SK-N-SH (cell line): ENCODE measurements at regions not wholly inside any gene's neighbourhood (a gene's known extent, or its start where the extent isn't known, plus 50 kb on each side); places are given as distances from the start of the nearest gene placed in this dataset.

ENCODE experiments used
- CTCF ChIA-PET: fragments of 300-600, 350-600 bp; formaldehyde crosslinking; extraction: SDS; loops from one replicate; lab custom pipeline; 2021; lab: Yijun Ruan, JAX
- POLR2A ChIA-PET: fragments of 350-600 bp; sonication (Branson Sonifier 250); formaldehyde crosslinking; extraction: SDS; loops from one replicate; lab custom pipeline; 2020; ENCODE audit warnings: antibody characterized with exemption, inconsistent platforms; lab: Yijun Ruan, JAX
- DNase-seq: peaks from one replicate; pipeline ENCODE4 v3.0.0; 2012
- H2AFZ ChIP-seq: fragments of 200-600 bp; sonication (generic); 2 replicates; pipeline ENCODE4 v1.8.1; 2016; ENCODE audit warnings: antibody characterized with exemption, mild to moderate bottlenecking, low read depth
- H3F3A ChIP-seq: fragments of 200-600 bp; sonication (generic); replicated peaks from 2 replicates; pipeline ENCODE3; 2016; ENCODE audit warnings: antibody characterized with exemption, mild to moderate bottlenecking; ENCODE audit not compliant: insufficient read depth
- H3K27ac ChIP-seq, 2 experiments: fragments of 200-500 bp in 1 of 2; fragments of 200-600 bp in 1 of 2; sonication (Bioruptor generic) in 1 of 2; sonication (generic), shearing (Covaris generic) in 1 of 2; 2 replicates each; pipeline versions ENCODE4 v1.5.1 to v1.6.1; 2014 to 2016; ENCODE audit warnings: low read depth in 2 of 2, inconsistent platforms in 1 of 2, low read length in 1 of 2, mild to moderate bottlenecking in 1 of 2, mixed read lengths in 1 of 2
- H3K27me3 ChIP-seq: fragments of 200-600 bp; sonication (generic), shearing (Covaris generic); 2 replicates; pipeline ENCODE4 v1.6.1; 2016; ENCODE audit warnings: mixed run types; ENCODE audit not compliant: insufficient read depth
- H3K36me3 ChIP-seq, 2 experiments: fragments of 200-500 bp in 1 of 2; fragments of 200-600 bp in 1 of 2; sonication (Bioruptor generic) in 1 of 2; sonication (generic) in 1 of 2; replicated peaks in 1 of 2; 2 replicates each; pipeline versions ENCODE3 to v1.5.1; 2014 to 2016; ENCODE audit warnings: low read length in 1 of 2, mild to moderate bottlenecking in 1 of 2; ENCODE audit not compliant: insufficient read depth in 2 of 2, control insufficient read depth in 1 of 2
- H3K4me1 ChIP-seq, 2 experiments: fragments of 200-500 bp in 1 of 2; fragments of 200-600 bp in 1 of 2; sonication (Bioruptor generic) in 1 of 2; sonication (generic), shearing (Covaris generic) in 1 of 2; 2 replicates each; pipeline versions ENCODE4 v1.5.1 to v1.6.1; 2014 to 2016; ENCODE audit warnings: low read depth in 1 of 2, low read length in 1 of 2, mixed run types in 1 of 2; ENCODE audit not compliant: insufficient read depth in 2 of 2, control insufficient read depth in 1 of 2
- H3K4me2 ChIP-seq: fragments of 200-600 bp; sonication (generic), shearing (Covaris generic); 2 replicates; pipeline ENCODE4 v1.6.1; 2017; ENCODE audit warnings: mixed run types
- H3K4me3 ChIP-seq, 2 experiments: fragments of 200-500 bp in 1 of 2; fragments of 200-600 bp in 1 of 2; sonication (Bioruptor generic) in 1 of 2; sonication (generic), shearing (Covaris generic) in 1 of 2; 2 replicates each; pipeline versions ENCODE4 v1.5.1 to v1.8.1; 2014 to 2016; ENCODE audit warnings: low read depth in 2 of 2, inconsistent platforms in 1 of 2, low read length in 1 of 2, mild to moderate bottlenecking in 1 of 2, mixed read lengths in 1 of 2, moderate library complexity in 1 of 2
- H3K79me2 ChIP-seq: fragments of 200-600 bp; sonication (generic); 2 replicates; pipeline ENCODE4 v1.8.1; 2017; ENCODE audit warnings: mild to moderate bottlenecking; ENCODE audit not compliant: insufficient read depth
- H3K9ac ChIP-seq: fragments of 200-600 bp; sonication (generic); 2 replicates; pipeline ENCODE4 v1.6.1; 2017; ENCODE audit warnings: mixed run types
- H3K9me2 ChIP-seq: fragments of 200-600 bp; sonication (generic); 2 replicates; pipeline ENCODE4 v1.6.1; 2017; ENCODE audit warnings: mixed run types
- H3K9me3 ChIP-seq: fragments of 200-600 bp; sonication (generic); 2 replicates; pipeline ENCODE4 v1.6.1; 2017; ENCODE audit warnings: mixed run types, mild to moderate bottlenecking, moderate library complexity
- H4K20me1 ChIP-seq: fragments of 200-600 bp; sonication (generic); 2 replicates; pipeline ENCODE4 v1.6.1; 2017; ENCODE audit warnings: mild to moderate bottlenecking, mixed run types; ENCODE audit not compliant: insufficient read depth
- ELF1 ChIP-seq: IDR thresholded peaks from 2 replicates; pipeline ENCODE4 v1.4.0; 2012
- EP300 ChIP-seq, 2 experiments: IDR thresholded peaks; 2 replicates each; pipeline versions ENCODE4 v1.4.0 to v1.6.1; 2012; ENCODE audit warnings: borderline replicate concordance in 1 of 2, low read depth in 1 of 2, low read length in 1 of 2
- FOSL2 ChIP-seq: IDR thresholded peaks from 2 replicates; pipeline ENCODE4 v1.4.0; 2012; ENCODE audit warnings: low read depth, mild to moderate bottlenecking, moderate library complexity, borderline replicate concordance
- IRF3 ChIP-seq: fragments of 150-350 bp; IDR thresholded peaks from 2 replicates; pipeline ENCODE4 v1.6.1; 2016; ENCODE audit warnings: mild to moderate bottlenecking, low read depth, low read length
- MEF2A ChIP-seq: IDR thresholded peaks from 2 replicates; pipeline ENCODE4 v1.4.0; 2012; ENCODE audit warnings: low read depth, borderline replicate concordance
- MXI1 ChIP-seq: IDR thresholded peaks from 2 replicates; pipeline ENCODE4 v1.6.1; 2012; ENCODE audit warnings: mild to moderate bottlenecking, low read depth, low read length, improper control_type of control experiment
- POLR2AphosphoS5 ChIP-seq: IDR thresholded peaks from 2 replicates; pipeline ENCODE4 v1.6.1; 2012; ENCODE audit warnings: low read depth, low read length
- REST ChIP-seq: IDR thresholded peaks from 2 replicates; pipeline ENCODE4 v1.6.1; 2012; ENCODE audit warnings: mild to moderate bottlenecking, low read depth, low read length, moderate library complexity
- SIN3A ChIP-seq: IDR thresholded peaks from 2 replicates; pipeline ENCODE4 v1.6.1; 2012; ENCODE audit warnings: low read depth, mild to moderate bottlenecking, low read length, moderate library complexity, borderline replicate concordance
- TEAD4 ChIP-seq: IDR thresholded peaks from 2 replicates; pipeline ENCODE4 v1.4.0; 2012; ENCODE audit warnings: mild to moderate bottlenecking, borderline replicate concordance; ENCODE audit not compliant: insufficient read depth
- USF1 ChIP-seq: IDR thresholded peaks from 2 replicates; pipeline ENCODE4 v1.4.0; 2012; ENCODE audit warnings: low read depth, borderline replicate concordance
- USF2 ChIP-seq: fragments of 150-350 bp; IDR thresholded peaks from 2 replicates; pipeline ENCODE4 v1.6.1; 2017; ENCODE audit warnings: antibody characterized with exemption, low read length, low read depth, borderline replicate concordance
- ZBTB33 ChIP-seq: IDR thresholded peaks from 2 replicates; pipeline ENCODE4 v1.4.0; 2012; ENCODE audit warnings: low read depth, borderline replicate concordance
- WGBS: methylation state at CpG from one replicate; pipeline ENCODE4 v1.1.6; 2017; ENCODE audit warnings: low lambda C conversion rate; 5-methylcytosine and 5-hydroxymethylcytosine counted together
- TF ChIP-seq, protein P1 (sequence below): IDR thresholded peaks from 2 replicates; pipeline ENCODE4; 2012

DNA sequence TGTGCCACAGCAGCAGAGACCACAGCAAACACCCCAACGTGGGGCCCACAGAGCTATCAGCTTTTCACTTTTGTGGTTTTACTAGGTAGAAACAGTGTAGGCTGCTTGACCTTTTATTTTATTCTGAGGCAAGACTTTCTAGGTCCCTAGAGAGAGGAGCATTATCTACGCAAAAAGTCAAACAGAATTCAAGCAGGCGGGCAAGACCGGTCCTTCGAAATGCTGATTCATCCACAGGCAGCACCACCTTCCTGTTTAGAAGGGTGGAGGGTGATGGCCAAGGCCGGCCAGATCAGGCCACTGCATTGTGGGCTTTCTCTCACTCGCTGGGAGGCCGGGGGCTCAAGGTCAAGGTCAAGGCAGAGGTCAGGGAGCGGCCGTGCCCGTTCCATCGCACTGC, 573.0 kb downstream of the GALR1 start (continued):
- TF ChIP-seq, protein P1, sequence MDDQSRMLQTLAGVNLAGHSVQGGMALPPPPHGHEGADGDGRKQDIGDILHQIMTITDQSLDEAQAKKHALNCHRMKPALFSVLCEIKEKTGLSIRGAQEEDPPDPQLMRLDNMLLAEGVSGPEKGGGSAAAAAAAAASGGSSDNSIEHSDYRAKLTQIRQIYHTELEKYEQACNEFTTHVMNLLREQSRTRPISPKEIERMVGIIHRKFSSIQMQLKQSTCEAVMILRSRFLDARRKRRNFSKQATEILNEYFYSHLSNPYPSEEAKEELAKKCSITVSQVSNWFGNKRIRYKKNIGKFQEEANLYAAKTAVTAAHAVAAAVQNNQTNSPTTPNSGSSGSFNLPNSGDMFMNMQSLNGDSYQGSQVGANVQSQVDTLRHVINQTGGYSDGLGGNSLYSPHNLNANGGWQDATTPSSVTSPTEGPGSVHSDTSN = no peak
- no peak for TF ChIP-seq POLR2AphosphoS5
- TF ChIP-seq FOSL2 = no peak
- TF ChIP-seq IRF3 = no peak

GRCh38 chr18:77833807-77834206, 584.2 kb downstream of the GALR1 start:
- 10% methylated on average over 5 of the region's 5 CpGs for WGBS
- no peaks in the 10 kb centered on the region for H3K9me2 ChIP-seq
- ChIA-PET CTCF (no interaction called here), POLR2A (no interaction called here)
- H3F3A ChIP-seq = no peaks in the 10 kb centered on the region
- no peaks in the 10 kb centered on the region for H3K4me1 ChIP-seq
- no peak overlapping the region for H2AFZ ChIP-seq
- no peak for DNase-seq
- no peak overlapping the region for H3K4me3 ChIP-seq
- TF ChIP-seq EP300 (IDR thresholded peaks at IDR 0.05; ENCODE audit: borderline replicate concordance in 1 of 2, low read depth in 1 of 2, low read length in 1 of 2) (no peak), MEF2A (no peak), ELF1 (no peak), TEAD4 (no peak)
- TF ChIP-seq, all 33 proteins: peak for 0
- Histone ChIP-seq H3K36me3 (no peaks in the 10 kb centered on the region), H3K79me2 (no peaks in the 10 kb centered on the region), H3K9me3 (no peaks in the 10 kb centered on the region), H3K4me2 (no peak overlapping the region), H3K27ac (no peak overlapping the region), H3K9ac (no peak overlapping the region), H4K20me1 (no peaks in the 10 kb centered on the region), H3K27me3 (no peaks in the 10 kb centered on the region)

- Histone ChIP-seq H3K9ac (no peak overlapping the region), H3K4me2 (no peak overlapping the region), H2AFZ (no peak overlapping the region), H3K9me2 (no peaks in the 10 kb centered on the region), H3K4me1 (no peaks in the 10 kb centered on the region), H3K27ac (no peak overlapping the region), H3K9me3 (0 out of 2 replicates have a peak, but pooled peaks cover 2% of the 10 kb centered on the region), H3K4me3 (no peak overlapping the region), H4K20me1 (no peaks in the 10 kb centered on the region), H3K79me2 (no peaks in the 10 kb centered on the region), H3K36me3 (no peaks in the 10 kb centered on the region), H3K27me3 (no peaks in the 10 kb centered on the region), H3F3A (no peaks in the 10 kb centered on the region)
- no peak for DNase-seq
- ChIA-PET CTCF (no interaction called here), POLR2A (no interaction called here)
- under 1% methylated on average over 9 of the region's 9 CpGs for WGBS
- TF ChIP-seq REST = no peak
- no peak for TF ChIP-seq USF2
- no peak for TF ChIP-seq USF1
- no peak for TF ChIP-seq SIN3A
- TF ChIP-seq, protein P1 = no peak
- no peak for TF ChIP-seq ZBTB33
- no peak for TF ChIP-seq MXI1
- TF ChIP-seq POLR2AphosphoS5 = no peak
Observed at GRCh38 chr18:77851802-77852201, 602.2 kb downstream of the GALR1 start.
